ENCODE measurements at regions not wholly inside any gene's neighbourhood (a gene's known extent, or its start where the extent isn't known, plus 50 kb on each side); places are given as distances from the start of the nearest gene placed in this dataset.

DNA sequence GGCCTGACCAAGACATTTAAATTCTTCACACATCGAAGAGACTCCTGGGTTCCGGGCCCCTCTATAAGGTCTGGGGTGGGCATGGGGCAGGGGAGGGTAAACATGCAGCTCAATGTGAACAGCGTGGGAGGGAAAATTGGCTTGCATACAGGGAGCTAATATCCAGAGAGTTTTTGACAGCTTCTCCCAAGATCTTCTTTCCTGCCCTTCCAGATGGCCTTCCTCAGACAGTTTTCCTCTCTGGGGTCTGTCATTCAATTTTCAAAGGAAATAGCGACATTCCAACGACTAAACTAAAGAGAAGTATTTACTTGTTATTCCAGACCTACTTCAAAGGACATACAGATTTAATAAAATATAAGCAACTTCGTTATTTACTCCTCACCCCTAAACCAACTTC, 1030.6 kb downstream of the MCTP2 start:
- DNase-seq, result no peak

DNA sequence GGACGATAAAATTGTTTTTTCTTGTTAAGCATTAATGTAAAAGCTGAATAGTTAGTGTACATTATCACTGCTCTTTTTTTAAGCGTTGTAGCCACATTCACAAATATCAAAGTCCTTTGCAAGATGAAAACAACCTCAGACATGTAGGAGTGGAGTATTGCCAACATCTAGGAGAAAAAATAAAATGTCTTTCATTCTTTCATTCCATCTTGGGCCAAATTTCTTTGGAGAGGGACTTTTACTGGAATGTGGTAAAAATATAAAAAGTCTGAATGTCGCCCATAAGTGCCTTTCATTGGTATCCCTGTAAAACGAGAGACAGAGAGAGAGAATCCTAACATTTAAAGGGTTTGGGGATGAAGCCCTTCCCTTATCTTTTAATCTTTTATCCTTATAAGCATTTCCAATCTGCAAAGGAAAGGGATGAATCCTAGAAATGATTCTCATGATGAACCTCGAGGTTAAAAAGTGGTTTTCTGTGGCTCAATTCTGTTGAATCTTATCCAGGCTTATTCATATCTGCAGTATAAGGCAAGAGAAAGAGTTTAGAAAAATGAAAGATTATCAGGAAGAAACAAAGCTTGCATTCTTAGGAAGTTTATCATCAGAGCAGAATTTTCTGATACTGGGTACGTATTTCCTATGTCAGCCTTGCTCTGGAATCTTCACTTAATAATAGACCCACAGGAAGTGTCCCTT, 1031.7 kb downstream of the MCTP2 start:
- DNase-seq, result no peak

DNA sequence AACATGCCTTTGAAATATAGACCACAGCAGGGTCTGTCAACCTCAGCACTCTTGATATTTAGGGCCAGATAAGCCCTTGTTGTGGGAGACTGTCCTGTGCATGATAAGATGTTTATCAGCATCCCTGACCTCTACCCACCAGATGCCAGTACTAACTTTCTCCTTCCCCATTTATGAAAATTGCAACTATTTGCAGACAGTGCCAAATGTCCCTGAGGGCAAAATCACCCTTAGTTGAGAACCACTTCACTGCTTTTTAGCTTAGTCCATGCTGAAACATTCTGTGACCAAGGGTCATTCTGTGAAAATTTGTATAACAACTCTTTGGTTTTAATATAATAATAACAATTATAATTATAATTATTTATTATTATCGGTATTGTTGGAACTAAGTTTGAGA, 1032.4 kb downstream of the MCTP2 start:
- no peak for DNase-seq

DNA sequence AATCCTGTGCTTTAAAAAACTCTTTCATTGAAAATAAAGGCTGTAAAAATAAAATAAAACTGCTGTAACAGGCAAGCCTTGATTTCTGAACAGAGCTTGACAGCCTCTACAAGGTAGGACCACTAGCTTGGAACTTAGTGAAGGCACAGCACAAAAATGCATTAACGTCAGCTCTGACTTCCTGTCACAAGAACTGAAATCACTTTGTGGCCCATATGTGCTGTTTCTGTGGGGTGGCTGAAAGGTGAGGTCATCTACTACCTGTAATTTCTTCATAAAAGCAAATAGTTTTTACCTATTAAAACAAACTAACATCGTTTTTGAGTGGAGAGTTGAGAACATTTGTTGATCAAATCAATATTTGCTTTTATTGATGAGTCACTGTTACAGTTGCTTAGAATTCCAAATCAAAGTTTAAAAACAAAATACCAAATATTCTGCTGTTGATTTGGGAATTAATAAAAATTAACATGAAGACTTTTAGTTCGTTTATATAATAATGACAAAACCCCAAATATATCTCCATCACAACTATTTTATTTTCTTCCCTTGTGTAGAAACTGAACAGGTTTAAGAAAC, 1034.1 kb downstream of the MCTP2 start:
- DNase-seq, result no peak

DNA sequence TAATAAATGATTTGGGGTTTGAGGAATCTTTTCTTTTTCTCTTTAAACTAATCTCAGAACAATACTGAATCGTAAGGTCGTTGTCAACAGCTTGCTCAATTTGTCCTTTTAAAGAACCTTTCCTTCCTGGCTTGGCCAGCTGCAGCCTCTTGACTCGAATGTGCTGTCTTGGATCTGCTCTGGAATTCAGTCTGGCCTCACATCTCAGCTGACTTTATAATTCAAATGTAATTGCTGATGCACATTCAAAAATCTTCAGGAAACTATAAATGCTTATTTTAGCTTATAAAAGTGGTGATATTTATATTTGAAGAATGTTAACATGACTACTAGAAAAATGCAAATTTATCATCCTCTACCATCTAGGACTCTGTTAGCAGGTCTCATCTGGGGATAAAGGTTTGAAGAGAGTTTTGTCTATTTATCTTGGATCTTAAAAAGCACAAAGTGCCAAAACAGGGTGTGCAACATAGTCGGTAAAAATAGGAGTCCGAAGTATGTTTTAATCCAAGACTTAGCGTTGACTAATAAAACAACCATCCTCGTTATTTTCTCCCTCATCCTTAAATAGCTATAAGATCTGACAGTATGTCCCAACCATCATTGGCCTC, 1035.2 kb downstream of the MCTP2 start:
- DNase-seq, result peak; percentile 48

DNA sequence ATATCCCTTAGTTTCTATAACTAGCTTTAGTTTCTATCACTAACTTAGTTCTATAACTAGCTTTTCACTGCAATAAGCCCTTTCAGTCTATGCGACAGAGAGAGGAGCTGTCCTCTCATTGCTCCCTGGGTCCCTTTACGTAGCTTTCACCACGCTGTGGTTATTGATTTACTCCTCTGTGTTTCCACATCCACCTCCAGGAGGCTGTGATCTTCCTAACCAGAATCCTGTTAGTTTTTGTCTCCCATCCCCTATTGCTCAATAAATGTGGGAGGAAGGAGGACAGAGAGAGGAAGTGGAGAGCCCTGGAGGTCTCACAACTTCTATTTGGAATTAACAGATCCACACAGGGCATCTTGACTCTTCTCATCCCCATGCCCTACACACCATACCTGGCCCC, 1036.1 kb downstream of the MCTP2 start:
- DNase-seq, result no peak

DNA sequence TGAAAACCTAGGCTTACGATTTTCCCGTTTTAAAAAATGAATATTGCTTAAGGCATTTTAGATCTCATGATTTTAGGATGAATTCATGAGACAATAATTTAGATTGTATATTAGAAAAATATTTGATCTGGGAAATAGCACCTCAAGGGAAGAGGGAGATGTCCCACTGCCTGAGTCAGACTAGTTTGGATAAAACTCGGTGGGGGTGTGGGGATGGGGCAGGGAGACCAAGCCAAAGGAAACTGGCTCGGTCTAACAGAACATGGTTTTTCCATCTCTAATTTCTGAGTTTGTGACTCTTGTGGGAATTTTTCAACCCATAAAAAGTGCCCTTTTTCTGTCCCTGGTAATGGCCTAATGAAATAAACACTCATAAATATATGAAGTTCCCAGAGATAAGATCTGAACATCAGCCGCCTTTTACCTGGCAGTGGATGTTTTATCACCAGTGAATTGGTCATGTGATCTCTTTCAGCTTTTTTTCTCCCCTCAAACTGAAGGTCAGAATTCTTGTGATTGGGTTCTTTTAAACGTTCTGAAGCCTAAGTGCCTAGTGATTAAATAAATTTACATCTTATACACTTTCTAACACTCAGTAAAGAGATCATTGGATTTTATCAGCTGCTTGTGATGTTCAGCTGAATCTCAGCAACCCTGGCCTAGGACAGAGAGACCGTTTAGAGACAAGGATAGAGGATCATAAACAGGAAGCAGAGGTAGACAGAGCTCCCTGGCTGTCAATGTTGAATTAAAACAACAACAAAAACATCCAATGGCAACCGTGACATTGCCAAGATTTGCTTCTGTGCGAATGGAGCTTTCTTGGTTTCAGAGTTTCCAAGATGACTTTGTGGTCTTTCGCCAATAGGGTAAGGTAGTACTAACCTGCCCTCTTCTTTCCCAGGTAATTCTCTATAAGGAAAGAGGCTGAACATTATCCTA, 1038.2 kb downstream of the MCTP2 start:
- DNase-seq, result no peak

DNA sequence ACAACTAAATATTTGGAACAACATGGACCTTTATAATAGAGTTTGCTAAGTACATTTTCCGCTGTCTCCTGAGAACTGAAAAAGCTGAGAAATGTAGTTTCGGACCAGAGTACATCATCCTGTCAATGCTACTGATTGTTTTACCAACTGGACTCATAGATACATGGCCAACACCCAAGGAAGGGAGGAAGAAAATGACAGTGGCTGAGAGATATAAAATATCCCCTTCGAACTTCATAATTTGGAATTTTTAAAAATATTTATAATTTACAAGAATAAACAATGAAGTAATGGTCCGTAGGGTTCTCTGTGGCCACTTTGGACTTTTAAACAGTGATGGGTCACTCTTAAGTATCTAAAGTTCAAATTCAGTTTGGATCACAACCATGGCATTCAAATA, 1042.7 kb downstream of the MCTP2 start:
- peak; percentile 14 for DNase-seq

DNA sequence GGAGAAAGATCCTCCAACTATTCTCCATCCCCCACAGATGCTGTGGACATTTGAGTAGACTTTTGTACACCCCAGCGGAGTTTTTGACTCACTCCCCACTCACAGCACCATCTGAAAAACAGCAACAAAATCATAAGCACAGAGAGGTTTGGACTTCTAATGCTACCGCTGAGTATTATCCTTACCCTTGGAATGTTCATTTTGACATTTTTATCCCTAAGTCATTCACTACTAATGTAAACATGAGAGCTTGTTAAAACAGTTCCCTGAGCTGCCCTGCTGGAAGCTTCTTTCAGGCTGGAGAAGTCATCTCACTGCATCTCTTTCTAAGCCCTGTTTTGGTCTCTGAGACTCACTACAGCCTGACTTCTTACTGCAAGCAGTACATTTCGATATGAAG, 1045.9 kb downstream of the MCTP2 start:
- no peak for DNase-seq

DNA sequence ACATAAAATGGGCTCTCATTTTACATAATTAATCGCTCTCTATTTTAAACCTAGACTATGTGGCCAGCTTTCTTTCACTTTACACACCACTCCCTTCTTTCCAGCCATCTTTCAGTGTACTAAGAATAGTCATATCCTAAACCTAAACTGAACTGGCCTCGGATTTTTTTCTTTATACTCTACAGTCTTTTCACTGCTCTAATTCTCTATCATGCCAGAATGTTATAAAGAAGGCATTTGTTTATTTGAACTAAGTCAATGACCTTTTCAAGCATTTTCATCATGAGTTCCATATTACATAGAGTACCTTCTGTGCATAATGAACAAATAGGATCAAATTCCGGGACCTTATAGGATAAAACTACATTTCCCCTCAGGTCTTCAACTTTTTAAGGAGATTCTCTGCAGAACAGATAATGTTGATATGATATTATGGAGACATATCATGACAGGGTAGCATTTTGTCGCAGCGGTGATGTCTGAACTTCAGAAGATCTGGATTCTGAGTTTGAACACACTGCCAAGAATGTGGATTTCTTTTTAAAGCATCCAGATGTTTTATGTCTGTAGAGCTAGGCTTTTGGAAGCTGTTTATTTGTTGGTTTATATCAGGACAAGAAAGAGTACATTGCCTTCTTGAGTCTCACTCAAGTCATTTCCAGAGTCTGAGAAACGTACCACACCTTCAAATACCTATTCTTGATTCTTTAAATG, 1047.3 kb downstream of the MCTP2 start:
- peak; percentile 18 for DNase-seq

DNA sequence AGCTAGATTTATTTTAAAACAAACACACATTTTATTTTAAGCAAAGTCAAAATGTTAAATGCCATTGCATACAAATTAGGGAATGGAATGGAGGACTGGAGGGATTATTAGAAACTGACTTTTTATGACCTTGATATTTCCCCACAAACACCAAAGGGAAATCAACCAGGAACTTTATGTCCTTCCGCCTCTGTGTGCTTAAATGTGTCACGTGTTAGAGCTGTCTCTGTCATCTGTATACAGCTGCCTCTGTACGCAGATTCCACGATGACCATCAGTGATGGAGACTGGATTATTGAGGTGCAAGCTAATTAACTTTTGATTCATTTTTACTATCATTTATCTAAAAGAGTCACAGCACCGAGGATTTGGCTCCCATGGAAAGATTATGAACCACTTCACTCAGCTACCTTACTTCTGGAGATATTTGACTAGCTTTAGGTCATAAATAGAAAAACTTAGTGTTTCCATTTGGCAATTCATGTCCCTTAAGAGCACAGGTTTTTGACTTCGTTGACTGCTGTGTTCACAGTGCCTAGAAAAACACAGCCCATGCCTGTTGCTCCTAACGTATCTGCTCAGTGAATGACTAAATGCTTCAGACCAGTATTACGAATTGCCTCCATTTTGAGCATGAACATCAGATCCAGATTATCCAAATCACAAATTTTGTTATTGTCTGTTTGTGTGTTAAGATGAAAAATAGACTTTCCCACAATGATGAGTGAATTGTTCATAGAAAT, 1048.1 kb downstream of the MCTP2 start:
- DNase-seq, result no peak

DNA sequence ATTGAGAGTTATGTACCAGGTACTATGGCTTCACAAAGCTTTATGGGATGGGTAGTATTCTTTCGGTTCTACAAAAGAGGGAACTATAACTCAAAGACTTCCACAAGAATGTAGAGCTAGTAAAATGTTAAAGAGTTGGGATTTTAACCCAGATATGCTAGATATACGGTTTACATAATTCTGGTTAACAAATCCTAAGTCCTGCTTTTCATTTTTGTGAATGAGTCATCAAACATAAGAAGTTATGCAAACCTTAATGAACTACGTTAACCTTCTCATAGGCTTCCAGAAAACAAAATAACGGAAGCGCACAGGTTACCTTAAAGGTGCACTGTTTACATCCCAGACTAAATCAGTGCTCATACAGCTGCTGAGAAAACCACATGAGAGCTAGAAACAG, 1049.3 kb downstream of the MCTP2 start:
- no peak for DNase-seq

DNA sequence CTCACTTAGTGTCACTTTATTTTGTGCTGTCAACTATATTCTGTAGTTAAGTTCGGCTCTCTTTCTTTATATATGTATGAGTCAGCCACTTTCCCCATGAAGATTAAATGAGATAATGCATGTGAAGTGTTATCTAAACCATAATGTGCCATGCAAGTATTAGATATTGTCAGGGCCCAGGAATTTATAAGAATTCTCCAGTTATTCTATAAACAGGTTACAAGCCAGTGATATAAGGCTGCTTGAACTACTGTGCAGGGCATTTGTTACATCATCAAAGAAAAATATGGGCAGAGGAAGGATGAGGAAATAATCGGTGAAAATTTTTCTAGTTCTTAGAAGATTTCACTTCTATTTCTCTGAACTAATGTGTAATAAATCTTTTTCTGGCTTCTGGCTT, 1049.0 kb upstream of the NR2F2 start:
- no peak for DNase-seq

DNA sequence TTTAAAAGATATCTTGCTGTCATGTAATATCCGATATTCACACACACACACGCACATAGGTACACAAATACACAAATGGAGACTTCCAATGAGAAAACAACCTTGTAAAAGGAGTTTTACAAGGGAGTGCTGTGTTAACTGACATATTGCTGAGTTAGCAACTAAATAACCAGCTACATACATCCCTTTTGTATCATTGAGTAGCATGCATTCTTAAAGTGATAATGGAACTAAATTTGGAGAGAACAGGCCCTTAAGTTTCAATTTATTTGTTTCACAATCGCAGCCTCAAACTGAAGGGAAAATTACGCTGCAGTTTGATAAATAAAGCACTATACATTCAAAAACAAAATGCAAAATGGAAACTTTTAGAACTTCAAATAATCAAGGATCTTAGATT, 1046.0 kb upstream of the NR2F2 start:
- no peak for DNase-seq

DNA sequence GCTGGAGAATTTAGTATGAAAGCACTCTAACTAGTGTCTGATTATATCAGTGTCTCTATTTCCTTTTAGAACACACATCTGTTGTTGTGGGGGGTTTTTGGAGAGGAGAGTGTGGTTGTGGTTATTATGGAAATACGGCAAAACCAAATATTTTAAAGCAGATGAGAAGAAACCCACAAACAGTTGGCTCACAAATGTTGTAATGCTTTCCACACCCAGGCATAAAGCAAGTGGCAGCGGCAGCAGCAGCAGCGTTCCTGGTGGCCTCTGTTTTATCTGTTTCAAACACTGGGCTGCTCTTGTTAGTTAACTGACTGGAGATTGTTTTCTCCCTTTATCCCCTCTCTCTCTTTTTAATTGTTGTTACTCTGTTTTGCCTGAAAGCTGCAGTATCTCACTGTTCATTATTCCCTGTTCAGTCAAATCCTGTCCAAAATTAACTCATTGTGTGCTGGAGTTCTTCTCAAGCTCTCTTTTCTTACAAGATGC, 1045.5 kb upstream of the NR2F2 start:
- peak; percentile 80 for DNase-seq

DNA sequence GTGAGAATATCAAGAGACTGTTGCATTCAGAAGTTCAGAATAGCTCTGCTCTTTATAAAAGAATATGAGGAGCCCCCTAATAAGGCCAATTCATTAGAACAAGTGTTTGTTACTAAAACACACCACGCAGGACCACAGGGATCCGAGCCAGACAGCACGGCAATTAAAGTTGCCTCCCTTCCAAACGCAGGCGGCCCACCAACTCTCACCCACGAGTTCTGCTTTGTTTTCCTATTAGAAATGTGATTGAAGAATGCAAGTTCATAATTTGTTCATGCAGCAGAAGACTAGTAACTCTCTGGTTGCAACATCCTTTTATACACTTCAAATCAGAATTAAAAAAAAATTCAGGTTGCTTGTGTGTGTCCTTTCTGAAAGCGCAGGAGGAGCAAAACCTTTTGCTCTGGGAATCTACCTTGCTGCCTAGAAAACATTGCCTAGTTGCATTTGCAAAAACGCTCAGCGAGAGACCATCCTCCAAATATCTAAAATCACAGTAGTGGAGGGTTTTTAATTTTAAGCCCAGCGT, 1044.1 kb upstream of the NR2F2 start:
- DNase-seq, result no peak

DNA sequence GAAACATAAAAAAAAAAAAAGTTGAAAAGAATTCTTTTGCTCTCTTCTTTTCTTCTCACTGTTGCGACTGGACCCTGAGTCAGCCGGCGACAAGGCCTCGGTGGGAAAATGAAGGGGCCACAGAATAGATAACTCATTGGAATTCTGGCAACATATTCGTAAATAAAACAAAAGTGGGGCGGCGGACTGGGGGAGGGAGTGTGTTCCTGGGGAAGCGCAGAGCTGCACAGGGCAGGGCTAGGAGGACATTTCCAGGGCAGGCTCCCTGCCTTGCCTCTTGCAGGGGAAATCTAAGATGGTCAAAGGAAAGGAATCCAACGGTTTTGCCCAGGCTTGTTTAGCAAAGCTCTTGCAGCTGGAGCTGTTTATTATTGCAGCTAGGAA, 1042.8 kb upstream of the NR2F2 start:
- no peak for DNase-seq

DNA sequence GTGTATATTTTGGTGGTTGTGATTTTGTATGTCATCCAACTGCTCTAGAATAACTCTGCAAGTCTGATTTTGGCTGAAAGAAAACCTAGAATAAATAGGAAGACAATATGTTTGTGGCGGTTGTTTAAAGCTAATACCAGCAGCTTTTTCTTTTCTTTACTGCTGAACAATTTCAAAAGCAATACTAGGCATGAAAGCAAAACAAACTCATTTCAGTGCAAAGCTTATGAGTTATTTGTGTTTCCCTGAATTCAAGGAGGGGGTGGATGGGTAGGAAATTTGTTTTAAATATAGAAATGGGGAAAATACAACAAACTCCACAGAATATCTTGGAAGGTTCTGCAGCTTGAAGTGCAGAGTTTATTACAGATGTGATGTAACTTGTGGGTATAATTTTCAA, 1041.9 kb upstream of the NR2F2 start:
- no peak for DNase-seq

DNA sequence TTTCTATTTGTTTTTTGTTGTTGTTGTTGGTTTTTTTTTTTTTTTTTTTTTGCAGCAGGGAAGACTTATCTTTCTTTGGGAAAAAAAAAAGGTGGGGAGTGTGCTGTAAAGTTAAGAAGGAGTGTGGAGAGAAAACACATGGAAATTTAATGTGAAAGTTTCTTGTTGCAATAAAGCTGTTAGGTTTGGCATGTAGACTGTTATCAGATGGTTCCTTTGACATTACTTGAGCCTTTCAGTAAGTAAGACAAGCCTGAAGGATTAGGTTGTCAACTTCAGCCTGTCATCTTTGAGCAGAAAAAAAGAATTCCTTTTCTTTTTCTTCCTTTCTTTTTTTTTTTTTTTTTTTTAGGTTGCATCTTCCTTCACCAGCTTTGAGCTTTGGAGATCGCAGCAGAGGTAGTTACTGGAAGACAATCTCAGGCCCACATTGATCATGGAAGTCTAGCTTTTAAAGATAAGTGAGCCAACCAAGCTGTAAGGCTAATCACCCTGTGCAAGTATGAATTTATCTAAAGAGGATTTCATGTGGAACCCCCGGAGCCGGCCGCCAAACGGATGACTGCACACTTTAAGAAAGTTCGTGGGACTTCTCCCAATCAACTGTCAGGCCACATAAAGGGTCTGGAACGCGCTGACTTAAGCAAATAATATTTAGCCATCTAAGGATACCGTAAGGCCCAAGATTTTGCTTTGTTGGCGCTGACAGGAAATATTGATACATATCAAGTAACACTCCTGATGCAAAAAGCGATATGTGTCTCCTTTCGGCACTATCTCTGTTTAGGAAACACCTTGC, 1040.1 kb upstream of the NR2F2 start:
- no peak for DNase-seq

DNA sequence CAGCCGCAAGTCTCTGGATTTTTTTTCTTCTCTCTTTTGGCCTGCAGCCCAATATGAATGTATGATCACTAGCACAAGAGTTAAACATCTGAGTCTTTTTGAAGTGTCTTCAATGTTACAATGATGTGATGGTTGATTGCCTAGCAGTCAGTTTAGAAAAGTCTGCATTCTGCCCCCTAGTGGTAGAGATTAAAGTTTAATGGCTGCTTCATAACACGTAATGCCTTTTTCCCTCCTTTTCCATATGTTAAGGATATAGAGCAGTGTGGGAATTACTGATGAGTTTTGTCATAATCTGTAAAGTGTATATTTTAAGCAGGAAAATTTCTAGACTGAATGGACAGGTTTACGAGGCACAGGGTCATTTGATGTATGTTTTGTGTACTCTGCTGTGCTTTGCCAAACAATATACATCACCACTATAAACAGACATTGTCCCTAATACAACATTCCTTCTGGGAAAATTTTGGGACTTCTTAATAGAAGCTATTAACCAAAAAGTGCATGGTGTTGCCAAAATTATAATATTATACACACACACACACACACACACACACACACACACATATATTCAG, 1038.5 kb upstream of the NR2F2 start:
- peak; percentile 72 for DNase-seq

All from tongue (tissue), 1 donor.